ENCODE measurements at regions not wholly inside any gene's neighbourhood (a gene's known extent, or its start where the extent isn't known, plus 50 kb on each side); places are given as distances from the start of the nearest gene placed in this dataset.

DNA sequence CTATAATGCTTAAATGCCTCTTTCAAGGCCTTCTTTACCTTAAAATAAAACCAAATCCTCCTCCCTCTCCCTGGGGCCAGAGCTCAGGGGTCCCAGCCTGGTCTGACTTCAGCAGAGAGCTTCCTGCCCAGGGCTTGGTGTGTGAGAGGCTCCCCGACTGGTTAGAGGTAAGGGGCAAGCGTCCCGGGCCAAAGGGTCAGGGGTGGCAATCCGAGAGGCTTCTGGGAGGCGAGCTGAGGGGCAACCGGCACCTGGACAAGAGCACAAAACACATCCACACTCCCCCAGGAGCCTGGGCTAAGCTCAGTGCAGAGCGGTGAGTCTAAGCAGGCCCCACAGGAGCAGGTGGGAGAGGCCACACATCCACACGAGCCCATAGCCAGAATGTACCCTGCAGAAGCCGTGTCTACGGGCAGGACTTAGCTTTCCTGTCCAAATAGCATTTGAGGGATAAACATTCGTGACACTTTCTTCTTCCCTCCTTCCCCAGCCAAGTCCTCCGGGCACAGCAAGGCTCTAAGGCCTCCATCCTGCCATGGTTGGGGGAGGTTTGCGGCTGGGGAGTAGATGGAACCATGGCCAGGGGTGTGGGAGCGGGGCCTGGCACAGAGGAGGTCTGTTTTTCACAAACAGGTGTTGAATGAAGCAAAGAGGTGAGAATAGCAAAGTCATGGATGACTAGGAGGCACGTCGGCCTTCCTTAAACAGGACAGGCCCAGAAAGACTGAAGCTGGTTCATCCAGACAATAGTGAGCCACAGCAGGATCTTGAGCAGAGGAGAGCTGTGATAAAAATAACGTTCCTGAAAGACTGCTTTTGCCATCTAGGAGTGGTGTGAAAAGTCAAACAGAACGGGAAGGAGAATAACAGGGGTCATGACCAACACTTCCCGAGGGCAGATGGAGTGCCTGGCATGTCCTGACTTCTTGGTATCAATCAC is 98.7 kb upstream of the IQSEC1 start:
- intact Hi-C loops (cut with DNase I, micrococcal nuclease) = no loop called here
- TF ChIP-seq, protein P1, sequence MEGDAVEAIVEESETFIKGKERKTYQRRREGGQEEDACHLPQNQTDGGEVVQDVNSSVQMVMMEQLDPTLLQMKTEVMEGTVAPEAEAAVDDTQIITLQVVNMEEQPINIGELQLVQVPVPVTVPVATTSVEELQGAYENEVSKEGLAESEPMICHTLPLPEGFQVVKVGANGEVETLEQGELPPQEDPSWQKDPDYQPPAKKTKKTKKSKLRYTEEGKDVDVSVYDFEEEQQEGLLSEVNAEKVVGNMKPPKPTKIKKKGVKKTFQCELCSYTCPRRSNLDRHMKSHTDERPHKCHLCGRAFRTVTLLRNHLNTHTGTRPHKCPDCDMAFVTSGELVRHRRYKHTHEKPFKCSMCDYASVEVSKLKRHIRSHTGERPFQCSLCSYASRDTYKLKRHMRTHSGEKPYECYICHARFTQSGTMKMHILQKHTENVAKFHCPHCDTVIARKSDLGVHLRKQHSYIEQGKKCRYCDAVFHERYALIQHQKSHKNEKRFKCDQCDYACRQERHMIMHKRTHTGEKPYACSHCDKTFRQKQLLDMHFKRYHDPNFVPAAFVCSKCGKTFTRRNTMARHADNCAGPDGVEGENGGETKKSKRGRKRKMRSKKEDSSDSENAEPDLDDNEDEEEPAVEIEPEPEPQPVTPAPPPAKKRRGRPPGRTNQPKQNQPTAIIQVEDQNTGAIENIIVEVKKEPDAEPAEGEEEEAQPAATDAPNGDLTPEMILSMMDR (IDR thresholded peaks at IDR 0.05) = no peak
- no peaks in the 10 kb centered on the region for H3K36me3 Mint-ChIP-seq (ENCODE audit: low read depth)

DNA sequence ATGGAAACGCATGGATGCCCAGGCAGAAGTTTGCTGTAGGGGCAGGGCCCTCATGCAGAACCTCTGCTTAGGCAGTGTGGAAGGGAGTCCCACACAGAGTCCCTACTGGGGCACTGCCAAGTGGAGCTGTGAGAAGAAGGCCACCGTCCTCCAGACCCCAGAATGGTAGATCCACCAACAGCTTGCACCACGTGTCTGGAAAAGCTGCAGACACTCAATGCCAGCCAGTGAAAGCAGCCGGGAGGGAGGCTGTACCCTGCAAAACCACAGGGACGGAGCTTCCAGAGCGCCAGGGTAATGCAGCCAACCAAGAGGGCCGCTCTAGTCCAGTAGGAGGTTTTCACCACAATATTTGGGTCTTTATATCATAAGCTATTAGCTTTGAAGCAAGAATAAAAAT is 97.1 kb upstream of the IQSEC1 start:
- peaks cover 0 to 6% of the 10 kb centered on the region in 2 experiments for H3K9me3 ChIP-seq (ENCODE audit: control insufficient read depth in 1 of 2, insufficient read depth in 1 of 2, low read length in 2 of 2)
- H3K27me3 ChIP-seq (ENCODE audit: control insufficient read depth in 1 of 2, insufficient read depth in 2 of 2, low read length in 2 of 2) = no peaks in the 10 kb centered on the region
- H3K27ac ChIP-seq (ENCODE audit: low read depth in 1 of 2, low read length in 2 of 2) = no peak overlapping the region
- no peaks in the 10 kb centered on the region for H3K36me3 Mint-ChIP-seq (ENCODE audit: low read depth)
- POLR2A ChIA-PET = no interaction called here
- intact Hi-C loops (cut with DNase I, micrococcal nuclease) = no loop called here
- TF ChIP-seq, protein P1 (IDR thresholded peaks at IDR 0.05) = no peak
- CTCF ChIA-PET = no interaction called here
- no peak overlapping the region for H3K4me3 ChIP-seq (ENCODE audit: low read length)
- H3K27ac Mint-ChIP-seq = no peak overlapping the region
- no peaks in the 10 kb centered on the region for H3K4me1 Mint-ChIP-seq (ENCODE audit: low read depth)
- no peaks in the 10 kb centered on the region for H3K36me3 ChIP-seq (ENCODE audit: insufficient read depth, low read length)
- no peak overlapping the region for H3K4me3 Mint-ChIP-seq
- H3K4me1 ChIP-seq (ENCODE audit: insufficient read depth, low read length) = no peaks in the 10 kb centered on the region
- H3K27me3 Mint-ChIP-seq = no peaks in the 10 kb centered on the region
- ATAC-seq (ENCODE audit: poor library complexity) (no peak), DNase-seq (no peak)
- H3K9me3 Mint-ChIP-seq = no peaks in the 10 kb centered on the region

More for the DNA sequence above, 98.7 kb upstream of the IQSEC1 start:
- Mint-ChIP-seq H3K4me1 (ENCODE audit: low read depth) (no peaks in the 10 kb centered on the region), H3K27ac (no peak overlapping the region), H3K4me3 (no peak overlapping the region), H3K9me3 (no peaks in the 10 kb centered on the region), H3K27me3 (no peaks in the 10 kb centered on the region)
- DNase-seq (no peak), ATAC-seq (ENCODE audit: poor library complexity) (no peak)
- no peaks in the 10 kb centered on the region for H3K36me3 ChIP-seq (ENCODE audit: insufficient read depth, low read length)
- ChIA-PET CTCF (no interaction called here), POLR2A (no interaction called here)
- H3K4me3 ChIP-seq (ENCODE audit: low read length) = no peak overlapping the region
- no peak overlapping the region for H3K27ac ChIP-seq (ENCODE audit: low read depth in 1 of 2, low read length in 2 of 2)
- H3K4me1 ChIP-seq (ENCODE audit: insufficient read depth, low read length) = no peaks in the 10 kb centered on the region
- H3K9me3 ChIP-seq (ENCODE audit: control insufficient read depth in 1 of 2, insufficient read depth in 1 of 2, low read length in 2 of 2) = peaks cover 0 to 6% of the 10 kb centered on the region in 2 experiments
- H3K27me3 ChIP-seq (ENCODE audit: control insufficient read depth in 1 of 2, insufficient read depth in 2 of 2, low read length in 2 of 2) = no peaks in the 10 kb centered on the region

DNA sequence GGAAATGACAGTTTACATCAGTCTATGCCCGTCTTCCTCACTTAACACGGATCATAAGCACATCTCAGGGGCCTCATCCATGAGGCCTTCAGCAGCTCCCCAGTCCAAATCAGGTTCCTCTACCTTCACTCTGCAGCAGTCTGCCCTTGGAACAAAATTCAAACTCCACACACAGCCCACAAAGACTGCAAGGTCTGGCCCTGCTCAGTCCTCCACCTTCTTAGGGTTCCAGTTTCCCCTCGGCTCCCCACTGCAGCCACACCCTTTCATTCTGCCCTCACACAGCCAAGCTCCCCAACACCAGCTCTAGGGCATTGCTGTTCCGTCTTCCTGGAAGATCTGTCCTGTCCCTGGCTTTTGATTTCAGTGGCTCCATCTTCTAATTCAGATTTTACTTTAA is 95.2 kb upstream of the IQSEC1 start:
- Histone ChIP-seq H3K4me3 (ENCODE audit: low read length) (no peak overlapping the region), H3K36me3 (ENCODE audit: insufficient read depth, low read length) (no peaks in the 10 kb centered on the region), H3K4me1 (ENCODE audit: insufficient read depth, low read length) (no peaks in the 10 kb centered on the region), H3K27ac (ENCODE audit: low read depth in 1 of 2, low read length in 2 of 2) (no peak overlapping the region), H3K9me3 (ENCODE audit: control insufficient read depth in 1 of 2, insufficient read depth in 1 of 2, low read length in 2 of 2) (peaks cover 0 to 6% of the 10 kb centered on the region in 2 experiments), H3K27me3 (ENCODE audit: control insufficient read depth in 1 of 2, insufficient read depth in 2 of 2, low read length in 2 of 2) (no peaks in the 10 kb centered on the region)
- no peak overlapping the region for H3K4me3 Mint-ChIP-seq
- intact Hi-C loops (cut with DNase I, micrococcal nuclease) = no loop called here
- H3K27ac Mint-ChIP-seq = no peak overlapping the region
- ATAC-seq (ENCODE audit: poor library complexity) = no peak
- ChIA-PET POLR2A (no interaction called here), CTCF (no interaction called here)
- H3K9me3 Mint-ChIP-seq = no peaks in the 10 kb centered on the region
- no peak for DNase-seq
- TF ChIP-seq, protein P1 (IDR thresholded peaks at IDR 0.05) = no peak
- H3K4me1 Mint-ChIP-seq (ENCODE audit: low read depth) = no peaks in the 10 kb centered on the region
- H3K36me3 Mint-ChIP-seq (ENCODE audit: low read depth) = no peaks in the 10 kb centered on the region
- H3K27me3 Mint-ChIP-seq = no peaks in the 10 kb centered on the region
